B cell (primary cell): ENCODE measurements at regions not wholly inside any gene's neighbourhood (a gene's known extent, or its start where the extent isn't known, plus 50 kb on each side); places are given as distances from the start of the nearest gene placed in this dataset.

Experiments used
- EZH2 ChIP-seq: IDR thresholded peaks from 2 replicates; pipeline ENCODE4 v1.6.1; 2012; ENCODE audit warnings: borderline replicate concordance, low read depth, mild to moderate bottlenecking, moderate library complexity, low read length; ENCODE audit not compliant: insufficient read depth, poor library complexity, severe bottlenecking
- TF ChIP-seq, protein P1 (sequence below): fragments of 200-600 bp; IDR thresholded peaks from one replicate; pipeline ENCODE4 v1.8.0; 2022; ENCODE audit warnings: antibody characterized with exemption, mild to moderate bottlenecking

GRCh38 chr17:77450742-77451244 is 310.0 kb downstream of the SEC14L1 start:
- TF ChIP-seq, protein P1, sequence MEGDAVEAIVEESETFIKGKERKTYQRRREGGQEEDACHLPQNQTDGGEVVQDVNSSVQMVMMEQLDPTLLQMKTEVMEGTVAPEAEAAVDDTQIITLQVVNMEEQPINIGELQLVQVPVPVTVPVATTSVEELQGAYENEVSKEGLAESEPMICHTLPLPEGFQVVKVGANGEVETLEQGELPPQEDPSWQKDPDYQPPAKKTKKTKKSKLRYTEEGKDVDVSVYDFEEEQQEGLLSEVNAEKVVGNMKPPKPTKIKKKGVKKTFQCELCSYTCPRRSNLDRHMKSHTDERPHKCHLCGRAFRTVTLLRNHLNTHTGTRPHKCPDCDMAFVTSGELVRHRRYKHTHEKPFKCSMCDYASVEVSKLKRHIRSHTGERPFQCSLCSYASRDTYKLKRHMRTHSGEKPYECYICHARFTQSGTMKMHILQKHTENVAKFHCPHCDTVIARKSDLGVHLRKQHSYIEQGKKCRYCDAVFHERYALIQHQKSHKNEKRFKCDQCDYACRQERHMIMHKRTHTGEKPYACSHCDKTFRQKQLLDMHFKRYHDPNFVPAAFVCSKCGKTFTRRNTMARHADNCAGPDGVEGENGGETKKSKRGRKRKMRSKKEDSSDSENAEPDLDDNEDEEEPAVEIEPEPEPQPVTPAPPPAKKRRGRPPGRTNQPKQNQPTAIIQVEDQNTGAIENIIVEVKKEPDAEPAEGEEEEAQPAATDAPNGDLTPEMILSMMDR, result no peak
- no peak for TF ChIP-seq EZH2
